ENCODE measurements at regions not wholly inside any gene's neighbourhood (a gene's known extent, or its start where the extent isn't known, plus 50 kb on each side); places are given as distances from the start of the nearest gene placed in this dataset.

DNA sequence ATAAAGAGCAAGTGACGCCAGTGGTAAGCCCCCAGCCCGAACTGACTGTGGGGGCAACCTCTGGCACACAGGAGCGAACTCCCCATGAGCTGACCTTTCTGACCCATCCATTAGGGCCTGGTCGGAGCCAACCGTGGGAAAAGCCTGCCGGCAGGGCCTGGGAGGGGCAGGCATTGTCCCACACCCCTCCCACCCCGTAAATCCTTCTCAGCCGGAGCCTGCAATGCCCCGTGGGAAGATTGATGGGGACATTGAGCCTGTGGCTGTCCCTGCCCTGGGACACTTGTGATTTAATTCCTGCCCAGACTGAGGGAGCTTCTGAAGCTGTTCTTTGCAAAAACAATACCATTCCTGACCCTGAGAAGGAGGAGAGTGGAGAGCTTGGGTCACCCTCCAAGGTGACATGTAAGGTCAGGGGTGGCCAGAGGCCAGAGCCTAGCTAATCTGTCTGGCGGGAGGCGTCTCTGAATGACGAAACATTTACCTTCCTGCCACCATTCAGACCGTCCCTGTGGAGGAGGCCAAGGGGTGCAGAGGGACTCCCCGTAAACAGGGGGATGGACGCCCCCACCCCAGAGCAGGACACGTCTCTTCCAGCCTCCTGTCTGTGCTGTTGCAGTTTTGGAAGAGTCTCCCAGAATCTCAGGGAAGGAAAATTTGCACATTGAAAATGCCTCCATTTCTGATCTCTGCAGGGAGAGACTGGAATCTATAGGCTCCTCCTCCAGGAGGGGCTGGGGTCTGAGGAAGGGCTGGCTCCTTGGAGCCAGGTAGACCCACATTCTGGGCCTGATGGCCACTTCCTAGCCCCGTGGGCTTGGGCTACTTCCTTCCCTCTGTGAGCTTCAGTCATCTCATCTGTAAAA is 51.2 kb upstream of the HS6ST1 start:
- Histone ChIP-seq H3K4me3 (ENCODE audit: control insufficient read depth in 2 of 3, extremely low read depth in 1 of 3, insufficient read depth in 2 of 3, low read depth in 1 of 3, low read length in 3 of 3) (no peak overlapping the region), H3K36me3 (ENCODE audit: control insufficient read depth in 2 of 2, extremely low read depth in 1 of 2, insufficient read depth in 2 of 2, low read length in 2 of 2) (no peaks in the 10 kb centered on the region), H3K9me3 (ENCODE audit: control insufficient read depth, low read depth, low read length) (no peaks in the 10 kb centered on the region), H3K9me1 (ENCODE audit: control insufficient read depth, extremely low read depth, insufficient read depth, low read length) (no peaks in the 10 kb centered on the region), H3K4me1 (ENCODE audit: control insufficient read depth, extremely low read depth, insufficient read depth, low read length) (peaks cover 32% of the 10 kb centered on the region), H3K4me2 (ENCODE audit: control insufficient read depth, extremely low read depth, insufficient read depth, low read depth, low read length) (peak overlapping the region; percentile 6), H4K20me1 (ENCODE audit: control insufficient read depth, extremely low read depth, insufficient read depth, low read length) (no peaks in the 10 kb centered on the region), H3K79me2 (ENCODE audit: control insufficient read depth, insufficient read depth, low read length) (no peaks in the 10 kb centered on the region), H3K27me3 (ENCODE audit: control insufficient read depth, extremely low read depth, insufficient read depth, low read length) (no peaks in the 10 kb centered on the region), H2AFZ (ENCODE audit: control insufficient read depth, low read length) (no peak overlapping the region), H3K9ac (ENCODE audit: control insufficient read depth, extremely low read depth, insufficient read depth, low read length) (no peak overlapping the region), H3K27ac (ENCODE audit: control insufficient read depth, insufficient read depth, low read length) (no peak overlapping the region)
- FAIRE-seq (no peak), DNase-seq (ENCODE audit: low read depth, low spot score) (no peak)
- TF ChIP-seq, protein P1, sequence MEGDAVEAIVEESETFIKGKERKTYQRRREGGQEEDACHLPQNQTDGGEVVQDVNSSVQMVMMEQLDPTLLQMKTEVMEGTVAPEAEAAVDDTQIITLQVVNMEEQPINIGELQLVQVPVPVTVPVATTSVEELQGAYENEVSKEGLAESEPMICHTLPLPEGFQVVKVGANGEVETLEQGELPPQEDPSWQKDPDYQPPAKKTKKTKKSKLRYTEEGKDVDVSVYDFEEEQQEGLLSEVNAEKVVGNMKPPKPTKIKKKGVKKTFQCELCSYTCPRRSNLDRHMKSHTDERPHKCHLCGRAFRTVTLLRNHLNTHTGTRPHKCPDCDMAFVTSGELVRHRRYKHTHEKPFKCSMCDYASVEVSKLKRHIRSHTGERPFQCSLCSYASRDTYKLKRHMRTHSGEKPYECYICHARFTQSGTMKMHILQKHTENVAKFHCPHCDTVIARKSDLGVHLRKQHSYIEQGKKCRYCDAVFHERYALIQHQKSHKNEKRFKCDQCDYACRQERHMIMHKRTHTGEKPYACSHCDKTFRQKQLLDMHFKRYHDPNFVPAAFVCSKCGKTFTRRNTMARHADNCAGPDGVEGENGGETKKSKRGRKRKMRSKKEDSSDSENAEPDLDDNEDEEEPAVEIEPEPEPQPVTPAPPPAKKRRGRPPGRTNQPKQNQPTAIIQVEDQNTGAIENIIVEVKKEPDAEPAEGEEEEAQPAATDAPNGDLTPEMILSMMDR (optimal IDR thresholded peaks at IDR 0.05 in 1 of 3, IDR thresholded peaks at IDR 0.05 in 1 of 3, conservative IDR thresholded peaks at IDR 0.05 in 1 of 3; ENCODE audit: extremely low read depth in 1 of 3, insufficient read depth in 2 of 3, low read length in 3 of 3) = no peak
- no peak for TF ChIP-seq EZH2 (IDR thresholded peaks at IDR 0.05; ENCODE audit: low read length)
- dilution Hi-C loops (cut with MboI; ENCODE audit: extremely low pct_ligation_motif_present, low sequenced_read_pairs) = no loop called here

DNA sequence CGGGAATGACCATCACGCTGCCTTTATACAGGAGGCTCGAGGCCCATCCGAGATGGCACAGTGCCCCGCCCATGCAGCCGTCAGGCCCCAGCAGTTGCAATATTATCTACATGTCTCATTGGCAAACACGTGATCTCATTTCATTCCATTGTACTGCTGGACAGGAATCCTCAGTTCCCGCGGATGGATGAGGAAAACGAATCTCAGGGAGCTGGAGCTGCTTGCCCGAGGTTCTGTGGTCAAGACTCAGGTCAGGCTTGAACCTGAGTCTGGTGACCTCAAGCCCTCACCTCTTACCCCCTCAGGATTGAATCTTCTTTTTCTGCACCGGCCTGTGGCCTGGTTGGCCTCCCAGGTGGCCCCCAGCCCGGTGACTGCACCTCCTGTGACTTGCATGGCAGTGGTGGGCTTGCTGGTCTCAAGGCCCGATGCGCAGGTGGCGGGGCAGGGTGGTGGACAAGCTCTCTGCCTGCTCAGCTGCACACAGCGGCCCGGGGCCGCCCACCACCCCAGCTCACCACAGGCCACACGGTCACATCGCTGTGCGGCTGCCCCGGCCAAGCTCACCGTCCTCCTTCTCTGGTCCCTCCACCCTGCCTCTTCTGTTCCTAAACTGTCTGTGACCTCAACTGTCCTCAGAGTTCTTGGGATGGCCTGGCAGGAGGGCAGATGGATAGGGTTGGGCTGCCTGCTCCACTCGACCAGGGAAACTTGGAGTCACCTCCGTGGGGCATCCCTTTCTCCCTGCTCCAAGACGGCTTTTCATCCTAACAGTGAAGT is 52.0 kb upstream of the HS6ST1 start:
- H3K9ac ChIP-seq (ENCODE audit: control insufficient read depth, extremely low read depth, insufficient read depth, low read length) = no peak overlapping the region

More for the DNA sequence above, 52.0 kb upstream of the HS6ST1 start:
- no peaks in the 10 kb centered on the region for H3K9me3 ChIP-seq (ENCODE audit: control insufficient read depth, low read depth, low read length)
- H3K4me1 ChIP-seq (ENCODE audit: control insufficient read depth, extremely low read depth, insufficient read depth, low read length) = peaks cover 41% of the 10 kb centered on the region
- no peak overlapping the region for H3K4me2 ChIP-seq (ENCODE audit: control insufficient read depth, extremely low read depth, insufficient read depth, low read depth, low read length)
- no peak overlapping the region for H3K4me3 ChIP-seq (ENCODE audit: control insufficient read depth in 2 of 3, extremely low read depth in 1 of 3, insufficient read depth in 2 of 3, low read depth in 1 of 3, low read length in 3 of 3)
- no peak for TF ChIP-seq EZH2 (IDR thresholded peaks at IDR 0.05; ENCODE audit: low read length)
- TF ChIP-seq, protein P1 (optimal IDR thresholded peaks at IDR 0.05 in 1 of 3, IDR thresholded peaks at IDR 0.05 in 1 of 3, conservative IDR thresholded peaks at IDR 0.05 in 1 of 3; ENCODE audit: extremely low read depth in 1 of 3, insufficient read depth in 2 of 3, low read length in 3 of 3) = no peak
- H3K27me3 ChIP-seq (ENCODE audit: control insufficient read depth, extremely low read depth, insufficient read depth, low read length) = no peaks in the 10 kb centered on the region
- dilution Hi-C loops (cut with MboI; ENCODE audit: extremely low pct_ligation_motif_present, low sequenced_read_pairs) = no loop called here
- no peaks in the 10 kb centered on the region for H3K9me1 ChIP-seq (ENCODE audit: control insufficient read depth, extremely low read depth, insufficient read depth, low read length)
- H3K79me2 ChIP-seq (ENCODE audit: control insufficient read depth, insufficient read depth, low read length) = no peaks in the 10 kb centered on the region
- FAIRE-seq (no peak), DNase-seq (ENCODE audit: low read depth, low spot score) (no peak)
- H3K27ac ChIP-seq (ENCODE audit: control insufficient read depth, insufficient read depth, low read length) = no peak overlapping the region
- H3K36me3 ChIP-seq (ENCODE audit: control insufficient read depth in 2 of 2, extremely low read depth in 1 of 2, insufficient read depth in 2 of 2, low read length in 2 of 2) = no peaks in the 10 kb centered on the region
- no peaks in the 10 kb centered on the region for H4K20me1 ChIP-seq (ENCODE audit: control insufficient read depth, extremely low read depth, insufficient read depth, low read length)
- no peak overlapping the region for H2AFZ ChIP-seq (ENCODE audit: control insufficient read depth, low read length)
